Hematopoietic multipotent progenitor cell treated with erythropoietin and hydrocortisone succinate and interleukin-3 and kit ligand, for 4 days (in vitro differentiated cells): ENCODE measurements at regions not wholly inside any gene's neighbourhood (a gene's known extent, or its start where the extent isn't known, plus 50 kb on each side); places are given as distances from the start of the nearest gene placed in this dataset.
"Not testable (repeated sequence)": the region's sequence is repeated elsewhere in the genome, so short reads cannot be mapped to it uniquely, and the experiment has no call there.

Experiments used
- DNase-seq: peaks from one replicate; pipeline ENCODE4 v3.0.0-alpha.2; 2015

GRCh38 chr11:46181843-46182424 lies 60.7 kb upstream of the PHF21A start:
- DNase-seq, result peak; percentile 12

GRCh38 chr11:46181387-46181786 lies 60.1 kb upstream of the PHF21A start:
- DNase-seq, result no peak

GRCh38 chr11:46180736-46181135 lies 59.5 kb upstream of the PHF21A start:
- DNase-seq, result no peak

- no peak for DNase-seq
Measured at GRCh38 chr11:46178513-46178912, 57.3 kb upstream of the PHF21A start.

- no peak for DNase-seq
Measured at GRCh38 chr11:46176421-46176820, 55.2 kb upstream of the PHF21A start.

- DNase-seq, result no peak
Measured at GRCh38 chr11:46175401-46176002, 54.2 kb upstream of the PHF21A start.

GRCh38 chr11:46171693-46172092 lies 50.4 kb upstream of the PHF21A start:
- DNase-seq, result not testable (repeated sequence)
